Adrenal gland (tissue), 9 donors: ENCODE measurements at regions not wholly inside any gene's neighbourhood (a gene's known extent, or its start where the extent isn't known, plus 50 kb on each side); places are given as distances from the start of the nearest gene placed in this dataset.

Experiments used
- DNase-seq, 7 donors: peaks; one replicate each; pipeline ENCODE4 v3.0.0-alpha.2; 2019 to 2020
- H3K27ac ChIP-seq, 5 donors: fragments of 200-600 bp; sonication (generic) in 4 of 5; 1 replicate in 3 of 5; 2 replicates in 2 of 5; pipeline versions ENCODE4 v1.5.1 to v1.8.0; 2016 to 2020; ENCODE audit warnings: mild to moderate bottlenecking in 1 of 5
- H3K27me3 ChIP-seq: fragments of 200-600 bp; 2 replicates; pipeline ENCODE4 v1.8.0; 2021
- H3K36me3 ChIP-seq, 2 donors: fragments of 200-600 bp; replicated peaks in 1 of 2; 1 replicate in 1 of 2; 2 replicates in 1 of 2; pipeline versions ENCODE4 v1.5.1 to v1.8.0; 2018 to 2022
- H3K4me1 ChIP-seq, 2 donors: fragments of 200-600 bp; replicated peaks in 1 of 2; 1 replicate in 1 of 2; 2 replicates in 1 of 2; pipeline versions ENCODE4 v1.5.1 to v1.8.0; 2018 to 2021
- H3K4me3 ChIP-seq, 4 donors: fragments of 200-600 bp; sonication (generic) in 3 of 4; one replicate each; pipeline ENCODE4 v1.5.1; 2016 to 2018
- H3K9me3 ChIP-seq, 3 donors: fragments of 200-600 bp; sonication (generic) in 1 of 3; replicated peaks in 1 of 3; 1 replicate in 2 of 3; 2 replicates in 1 of 3; pipeline versions ENCODE4 v1.5.1 to v1.8.0; 2016 to 2021
- POLR2A ChIP-seq, 2 donors: fragments of 450-650 bp; IDR thresholded peaks; one replicate each; pipeline ENCODE4 v1.6.1; 2017; ENCODE audit warnings: antibody characterized with exemption in 2 of 2, mild to moderate bottlenecking in 2 of 2, moderate library complexity in 1 of 2
- WGBS, 4 donors: extraction: QIAGEN DNeasy Blood & Tissue Kit in 2 of 4; methylation state at CpG; one replicate each; pipeline versions ENCODE4 v1.1.5 to v1.1.7; 2013 to 2017; 5-methylcytosine and 5-hydroxymethylcytosine counted together
- intact Hi-C, 2 donors: fragments of 100-400 bp; cut with DNase I; formaldehyde crosslinking; loops; one replicate each; pipeline versions ENCODE4 v1.14.1 to v1.15.0; 2022 to 2023
- TF ChIP-seq, protein P1 (sequence below), 6 experiments: fragments of 450-650 bp in 4 of 6; fragments of 200-600 bp in 2 of 6; sonication (generic) in 1 of 6; IDR thresholded peaks; 1 replicate in 5 of 6; 2 replicates in 1 of 6; pipeline versions ENCODE4 v1.5.1 to v1.8.0; 2016 to 2021; ENCODE audit warnings: antibody characterized with exemption in 6 of 6, mild to moderate bottlenecking in 2 of 6, moderate library complexity in 1 of 6
- donor health status: healthy with polysubstance abuse.
- donor health status: Bipolar disorder and iron deficiency.
- donor health status: DM: yes; HTN: yes; CAD: no.
- donor health status: DM: no; HTN: no; CAD: no.
- donor health status: DM: no; HTN: no; CAD: no.

DNA sequence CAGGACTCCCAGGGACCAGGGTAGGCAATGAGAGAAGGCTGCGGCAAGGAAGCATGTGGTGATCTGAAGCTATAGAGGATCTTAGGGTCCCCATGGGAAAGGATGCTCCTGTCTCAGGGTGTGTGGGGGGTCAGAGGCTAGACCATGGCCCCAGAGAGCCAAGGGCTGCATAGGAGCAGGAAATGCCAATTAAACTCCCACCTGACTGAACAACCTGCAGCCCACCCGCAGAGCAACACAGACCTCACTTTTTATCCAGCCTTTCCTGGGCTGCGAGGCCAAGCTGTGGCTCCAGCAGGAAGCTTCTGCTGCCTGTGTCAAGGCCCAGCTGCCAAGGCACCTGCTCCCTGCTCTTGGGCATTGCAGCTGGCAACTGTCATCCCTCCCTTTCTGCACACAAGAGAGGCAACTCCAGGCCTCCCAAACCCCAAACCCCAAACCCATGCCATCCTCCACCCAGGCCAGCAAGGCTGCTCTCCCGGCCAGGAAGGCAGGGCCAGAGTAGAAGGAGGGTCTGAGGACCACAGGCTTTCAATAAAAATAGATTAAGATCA lies 290.1 kb downstream of the FOXO1 start:
- TF ChIP-seq, protein P1, sequence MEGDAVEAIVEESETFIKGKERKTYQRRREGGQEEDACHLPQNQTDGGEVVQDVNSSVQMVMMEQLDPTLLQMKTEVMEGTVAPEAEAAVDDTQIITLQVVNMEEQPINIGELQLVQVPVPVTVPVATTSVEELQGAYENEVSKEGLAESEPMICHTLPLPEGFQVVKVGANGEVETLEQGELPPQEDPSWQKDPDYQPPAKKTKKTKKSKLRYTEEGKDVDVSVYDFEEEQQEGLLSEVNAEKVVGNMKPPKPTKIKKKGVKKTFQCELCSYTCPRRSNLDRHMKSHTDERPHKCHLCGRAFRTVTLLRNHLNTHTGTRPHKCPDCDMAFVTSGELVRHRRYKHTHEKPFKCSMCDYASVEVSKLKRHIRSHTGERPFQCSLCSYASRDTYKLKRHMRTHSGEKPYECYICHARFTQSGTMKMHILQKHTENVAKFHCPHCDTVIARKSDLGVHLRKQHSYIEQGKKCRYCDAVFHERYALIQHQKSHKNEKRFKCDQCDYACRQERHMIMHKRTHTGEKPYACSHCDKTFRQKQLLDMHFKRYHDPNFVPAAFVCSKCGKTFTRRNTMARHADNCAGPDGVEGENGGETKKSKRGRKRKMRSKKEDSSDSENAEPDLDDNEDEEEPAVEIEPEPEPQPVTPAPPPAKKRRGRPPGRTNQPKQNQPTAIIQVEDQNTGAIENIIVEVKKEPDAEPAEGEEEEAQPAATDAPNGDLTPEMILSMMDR (IDR thresholded peaks at IDR 0.05), result no peak
- no peak for TF ChIP-seq POLR2A (IDR thresholded peaks at IDR 0.05)
- no peaks in the 10 kb centered on the region for H3K4me1 ChIP-seq
- no peaks in the 10 kb centered on the region for H3K27me3 ChIP-seq
- H3K4me3 ChIP-seq, result no peak overlapping the region
- H3K36me3 ChIP-seq, result no peaks in the 10 kb centered on the region
- no peak for DNase-seq
- intact Hi-C loops, result no loop called here
- WGBS, 4 donors, result 81 to 97% (median 86%) methylated on average over 4 of the region's 4 CpGs
- no peak overlapping the region for H3K27ac ChIP-seq
- H3K9me3 ChIP-seq, result no peaks in the 10 kb centered on the region

DNA sequence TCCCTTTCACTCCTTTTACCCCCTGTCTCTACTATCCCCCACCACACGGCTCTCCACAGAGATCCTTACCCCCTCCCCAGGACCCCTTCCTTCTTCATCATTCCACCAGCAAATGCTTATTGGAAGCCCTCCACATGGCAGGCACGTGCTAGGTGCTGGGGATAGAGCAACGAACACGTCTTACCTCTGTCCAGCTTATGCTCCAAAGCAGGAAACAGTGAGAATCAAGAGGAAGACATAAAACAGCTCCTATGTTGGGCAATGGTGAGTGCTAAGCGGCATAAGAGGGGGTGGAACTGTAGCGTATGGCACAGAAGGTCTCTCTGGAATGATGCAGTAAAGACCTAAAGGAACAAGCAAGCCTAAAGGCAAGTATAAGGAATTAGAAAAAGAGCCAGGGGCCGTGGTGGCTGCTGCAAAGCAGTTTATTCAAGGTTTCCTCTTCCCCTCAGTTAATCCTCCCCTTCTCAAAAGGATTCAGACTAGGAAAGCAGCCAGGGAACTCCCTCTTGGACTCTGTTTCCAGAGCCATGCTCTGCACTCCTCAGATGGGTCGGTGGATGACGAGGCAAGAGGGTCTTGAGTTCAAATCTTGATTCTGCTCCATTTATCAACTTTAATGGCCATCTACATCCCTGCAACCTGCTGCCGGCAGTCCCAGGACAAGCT lies 289.4 kb downstream of the FOXO1 start:
- no peak for TF ChIP-seq POLR2A (IDR thresholded peaks at IDR 0.05)
- TF ChIP-seq, protein P1 (IDR thresholded peaks at IDR 0.05), result no peak
- DNase-seq, result no peak
- H3K27me3 ChIP-seq, result no peaks in the 10 kb centered on the region
- no peaks in the 10 kb centered on the region for H3K4me1 ChIP-seq
- no peaks in the 10 kb centered on the region for H3K36me3 ChIP-seq
- no peaks in the 10 kb centered on the region for H3K9me3 ChIP-seq
- WGBS, 4 donors, result 66 to 73% (median 72%) methylated on average over 10 of the region's 10 CpGs
- intact Hi-C loops, result no loop called here
- H3K27ac ChIP-seq, result no peak overlapping the region
- no peak overlapping the region for H3K4me3 ChIP-seq

DNA sequence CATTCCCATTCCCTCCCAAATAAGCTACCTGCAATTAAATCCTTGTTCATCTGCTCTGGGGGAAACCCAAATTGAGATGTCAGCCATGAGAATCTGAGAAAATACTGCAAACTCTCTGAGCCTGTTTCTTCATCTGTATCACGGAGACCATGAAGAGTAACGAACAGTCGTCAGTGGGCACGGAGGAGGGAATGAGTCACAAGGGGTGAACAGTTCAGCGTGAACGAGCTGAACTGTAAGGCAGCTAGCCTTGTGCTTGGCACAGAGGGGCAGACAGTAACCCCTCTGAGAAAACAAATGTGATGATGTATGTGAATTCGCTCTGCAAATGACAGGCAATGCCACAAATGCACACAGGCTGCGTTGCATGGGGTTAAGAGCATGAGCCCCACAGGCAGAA lies 288.7 kb downstream of the FOXO1 start:
- intact Hi-C loops, result no loop called here
- Histone ChIP-seq H3K9me3 (no peaks in the 10 kb centered on the region), H3K27me3 (no peaks in the 10 kb centered on the region), H3K4me1 (no peaks in the 10 kb centered on the region), H3K27ac (no peak overlapping the region), H3K36me3 (no peaks in the 10 kb centered on the region), H3K4me3 (no peak overlapping the region)
- WGBS, 4 donors, result 77 to 84% (median 79%) methylated on average over 8 of the region's 8 CpGs
- TF ChIP-seq, protein P1 (IDR thresholded peaks at IDR 0.05), result no peak
- TF ChIP-seq POLR2A (IDR thresholded peaks at IDR 0.05), result no peak
- DNase-seq, result peak in 2 of 7 donors; percentile 26 to 31

DNA sequence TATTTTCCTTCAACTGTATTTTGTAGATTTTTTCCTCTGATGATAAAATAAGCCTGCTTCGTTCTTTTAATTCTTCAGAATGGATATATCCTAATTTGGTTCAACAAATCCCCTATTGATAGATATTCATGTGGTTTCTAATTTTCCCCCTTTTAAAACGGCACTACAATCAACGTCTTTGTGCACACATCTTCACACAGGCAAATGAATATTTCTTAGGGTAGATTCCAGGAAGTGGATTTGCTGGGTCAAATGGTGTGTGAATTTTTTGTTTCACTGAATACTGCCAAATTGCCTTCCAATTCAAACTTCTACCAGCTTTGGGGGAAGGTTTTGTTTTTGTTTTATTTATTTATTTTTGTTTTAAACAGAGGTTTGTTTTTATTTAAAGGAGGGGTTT lies 287.2 kb downstream of the FOXO1 start:
- no peak for TF ChIP-seq POLR2A (IDR thresholded peaks at IDR 0.05)
- TF ChIP-seq, protein P1 (IDR thresholded peaks at IDR 0.05), result no peak
- no peak overlapping the region for H3K27ac ChIP-seq
- no peaks in the 10 kb centered on the region for H3K36me3 ChIP-seq
- DNase-seq, result no peak
- intact Hi-C loops, result no loop called here
- 60 to 73% (median 70%) methylated on average over 3 of the region's 3 CpGs for WGBS, 4 donors
- no peaks in the 10 kb centered on the region for H3K4me1 ChIP-seq
- H3K27me3 ChIP-seq, result no peaks in the 10 kb centered on the region
- H3K9me3 ChIP-seq, result no peaks in the 10 kb centered on the region
- H3K4me3 ChIP-seq, result no peak overlapping the region
